ENCODE measurements at regions not wholly inside any gene's neighbourhood (a gene's known extent, or its start where the extent isn't known, plus 50 kb on each side); places are given as distances from the start of the nearest gene placed in this dataset.

DNA sequence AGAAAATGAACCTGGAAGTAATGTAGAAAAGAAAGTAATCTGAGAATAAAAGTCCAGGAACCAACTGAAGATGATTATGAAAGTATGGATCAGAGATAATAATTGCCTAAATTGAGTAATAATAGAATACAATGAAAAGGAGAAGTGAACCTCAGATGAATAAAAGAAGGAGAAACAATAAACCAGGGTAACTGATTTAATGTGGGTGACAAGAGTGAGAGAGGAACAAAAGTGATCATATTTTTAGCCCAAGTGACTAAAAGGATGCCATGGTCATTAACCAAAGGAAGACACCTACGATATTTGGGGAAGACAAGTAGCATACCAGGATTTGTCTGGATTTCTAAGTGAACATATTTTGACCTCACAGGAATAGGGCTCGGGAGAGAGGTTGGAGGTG, 600.6 kb downstream of the RNF144A start:
- no peak for DNase-seq
- peaks cover 0 to 4% (median 0%) of the 10 kb centered on the region in 4 donors for H3K4me1 ChIP-seq
- in situ Hi-C loops (cut with MboI; ENCODE audit: low pct_ligation_motif_present in 1 of 4, low pct_unique_long_range_greater_than_20kb in 1 of 4, low sequenced_read_pairs in 3 of 4) = no loop called here
- H3K27ac ChIP-seq = no peak overlapping the region
- 68 to 83% methylated on average over 2 of the region's 2 CpGs for WGBS, 2 donors (ENCODE audit: low coverage in 1 of 2)
- TF ChIP-seq EP300 (IDR thresholded peaks at IDR 0.05; ENCODE audit: low read depth) (no peak), POLR2A (IDR thresholded peaks at IDR 0.05) (no peak), POLR2AphosphoS5 (IDR thresholded peaks at IDR 0.05) (no peak)
- TF ChIP-seq, protein P1, sequence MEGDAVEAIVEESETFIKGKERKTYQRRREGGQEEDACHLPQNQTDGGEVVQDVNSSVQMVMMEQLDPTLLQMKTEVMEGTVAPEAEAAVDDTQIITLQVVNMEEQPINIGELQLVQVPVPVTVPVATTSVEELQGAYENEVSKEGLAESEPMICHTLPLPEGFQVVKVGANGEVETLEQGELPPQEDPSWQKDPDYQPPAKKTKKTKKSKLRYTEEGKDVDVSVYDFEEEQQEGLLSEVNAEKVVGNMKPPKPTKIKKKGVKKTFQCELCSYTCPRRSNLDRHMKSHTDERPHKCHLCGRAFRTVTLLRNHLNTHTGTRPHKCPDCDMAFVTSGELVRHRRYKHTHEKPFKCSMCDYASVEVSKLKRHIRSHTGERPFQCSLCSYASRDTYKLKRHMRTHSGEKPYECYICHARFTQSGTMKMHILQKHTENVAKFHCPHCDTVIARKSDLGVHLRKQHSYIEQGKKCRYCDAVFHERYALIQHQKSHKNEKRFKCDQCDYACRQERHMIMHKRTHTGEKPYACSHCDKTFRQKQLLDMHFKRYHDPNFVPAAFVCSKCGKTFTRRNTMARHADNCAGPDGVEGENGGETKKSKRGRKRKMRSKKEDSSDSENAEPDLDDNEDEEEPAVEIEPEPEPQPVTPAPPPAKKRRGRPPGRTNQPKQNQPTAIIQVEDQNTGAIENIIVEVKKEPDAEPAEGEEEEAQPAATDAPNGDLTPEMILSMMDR (IDR thresholded peaks at IDR 0.05) = no peak
- H3K27me3 ChIP-seq = no peaks in the 10 kb centered on the region
- no peaks in the 10 kb centered on the region for H3K36me3 ChIP-seq
- H3K9me3 ChIP-seq = no peaks in the 10 kb centered on the region
- no peak overlapping the region for H3K4me3 ChIP-seq
- intact Hi-C loops (cut with DNase I; ENCODE audit: low total_unique reads) = no loop called here

DNA sequence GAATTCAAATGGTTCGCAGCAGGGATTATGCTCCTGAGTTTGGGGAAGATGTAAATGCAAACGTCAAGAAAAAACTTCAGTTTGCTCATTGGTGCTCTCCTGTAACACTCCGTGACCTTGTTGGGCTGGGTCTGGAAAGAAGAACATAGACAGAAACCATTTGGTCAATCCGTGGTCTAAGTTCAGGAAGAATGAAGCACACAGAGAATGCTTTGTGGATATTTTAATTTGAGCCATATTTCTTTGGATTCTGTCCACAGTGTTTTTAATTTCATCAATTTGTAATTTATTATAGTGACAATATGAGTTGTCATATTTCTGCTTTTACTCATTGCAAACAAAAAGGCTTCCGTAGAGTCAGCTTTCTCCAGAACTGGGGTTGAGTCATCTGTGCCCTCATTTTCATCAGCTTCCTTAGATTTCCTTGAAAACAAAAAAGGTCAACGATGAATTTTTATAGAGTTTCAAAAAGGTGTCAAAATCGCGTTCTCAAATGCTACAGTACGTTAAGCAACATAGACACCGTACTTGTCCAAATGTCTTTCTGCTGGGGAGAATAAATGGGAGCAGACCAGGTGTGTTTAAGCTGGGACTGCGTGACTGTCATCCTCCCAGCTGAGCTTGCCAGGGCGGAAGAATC, 606.4 kb downstream of the RNF144A start:
- Histone ChIP-seq H3K27me3 (no peaks in the 10 kb centered on the region), H3K4me3 (no peak overlapping the region), H3K27ac (no peak overlapping the region), H3K4me1 (no peaks in the 10 kb centered on the region), H3K36me3 (no peaks in the 10 kb centered on the region), H3K9me3 (no peaks in the 10 kb centered on the region)
- TF ChIP-seq POLR2AphosphoS5 (IDR thresholded peaks at IDR 0.05) (no peak), EP300 (IDR thresholded peaks at IDR 0.05; ENCODE audit: low read depth) (no peak), POLR2A (IDR thresholded peaks at IDR 0.05) (no peak)
- TF ChIP-seq, protein P1 (IDR thresholded peaks at IDR 0.05) = no peak
- DNase-seq = no peak
- intact Hi-C loops (cut with DNase I; ENCODE audit: low total_unique reads) (no loop called here), in situ Hi-C loops (cut with MboI; ENCODE audit: low pct_ligation_motif_present in 1 of 4, low pct_unique_long_range_greater_than_20kb in 1 of 4, low sequenced_read_pairs in 3 of 4) (no loop called here)
- WGBS, 2 donors (ENCODE audit: low coverage in 1 of 2) = 65 to 77% methylated on average over 12 of the region's 12 CpGs

DNA sequence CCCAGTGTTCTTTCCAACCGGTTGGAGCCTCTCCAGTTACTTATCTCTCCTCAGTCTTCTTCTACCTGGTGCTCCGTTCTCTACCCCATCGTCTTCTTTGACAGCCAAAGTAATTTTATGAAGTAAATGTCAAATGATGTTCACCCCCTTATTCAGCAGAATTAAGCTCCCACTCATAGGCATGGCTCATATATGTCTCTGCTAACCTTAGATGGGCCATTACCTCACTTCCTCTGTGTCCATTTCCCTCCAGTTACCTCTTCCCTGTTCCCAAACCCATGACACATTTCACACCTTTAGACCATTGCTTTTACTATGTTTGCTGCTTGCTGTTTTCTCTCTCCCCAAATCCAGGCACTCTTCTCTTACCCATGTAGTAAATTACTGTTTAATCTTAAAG, 607.0 kb downstream of the RNF144A start:
- WGBS, 2 donors (ENCODE audit: low coverage in 1 of 2) = 53 to 73% methylated on average over 3 of the region's 3 CpGs
- no peak for TF ChIP-seq POLR2AphosphoS5 (IDR thresholded peaks at IDR 0.05)
- TF ChIP-seq, protein P1 (IDR thresholded peaks at IDR 0.05) = no peak
- no peak for TF ChIP-seq EP300 (IDR thresholded peaks at IDR 0.05; ENCODE audit: low read depth)
- no peak for TF ChIP-seq POLR2A (IDR thresholded peaks at IDR 0.05)

DNA sequence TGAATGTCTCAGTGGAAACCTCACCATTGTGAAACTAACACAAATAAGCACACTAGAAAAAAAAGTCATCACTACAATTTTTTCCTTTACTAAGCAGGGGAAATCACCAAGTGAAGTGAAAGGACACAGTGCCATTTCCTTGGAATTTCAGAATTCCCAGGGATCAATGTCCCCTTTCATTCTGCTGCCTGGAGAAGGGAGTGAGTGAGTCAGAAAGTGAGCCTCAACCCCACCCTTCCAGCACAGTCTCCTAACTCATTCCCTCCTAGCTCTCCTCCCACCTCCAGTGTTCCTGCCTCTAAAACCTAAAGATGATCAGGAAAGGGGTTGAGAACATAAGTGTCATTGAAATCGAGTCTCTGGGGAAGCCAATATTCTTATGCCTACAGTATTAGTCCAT, 608.5 kb downstream of the RNF144A start:
- H3K36me3 ChIP-seq = no peaks in the 10 kb centered on the region
- no peak for DNase-seq
- 77% methylated on average over 1 of the region's 1 CpG; no CpG with 5 or more reads in 1 of the 2 donors for WGBS, 2 donors (ENCODE audit: low coverage in 1 of 2)
- in situ Hi-C loops (cut with MboI; ENCODE audit: low pct_ligation_motif_present in 1 of 4, low pct_unique_long_range_greater_than_20kb in 1 of 4, low sequenced_read_pairs in 3 of 4) = no loop called here
- no peak overlapping the region for H3K27ac ChIP-seq
- H3K9me3 ChIP-seq = peaks cover 0 to 2% of the 10 kb centered on the region in 2 donors
- H3K4me1 ChIP-seq = no peaks in the 10 kb centered on the region
- no peaks in the 10 kb centered on the region for H3K27me3 ChIP-seq
- TF ChIP-seq, protein P1 (IDR thresholded peaks at IDR 0.05) = no peak
- TF ChIP-seq POLR2AphosphoS5 (IDR thresholded peaks at IDR 0.05) (no peak), POLR2A (IDR thresholded peaks at IDR 0.05) (no peak), EP300 (IDR thresholded peaks at IDR 0.05; ENCODE audit: low read depth) (no peak)
- H3K4me3 ChIP-seq = no peak overlapping the region
- intact Hi-C loops (cut with DNase I; ENCODE audit: low total_unique reads) = no loop called here

More for the DNA sequence above, 607.0 kb downstream of the RNF144A start:
- no peaks in the 10 kb centered on the region for H3K36me3 ChIP-seq
- no peak for DNase-seq
- H3K4me1 ChIP-seq = no peaks in the 10 kb centered on the region
- in situ Hi-C loops (cut with MboI; ENCODE audit: low pct_ligation_motif_present in 1 of 4, low pct_unique_long_range_greater_than_20kb in 1 of 4, low sequenced_read_pairs in 3 of 4) (no loop called here), intact Hi-C loops (cut with DNase I; ENCODE audit: low total_unique reads) (no loop called here)
- no peak overlapping the region for H3K27ac ChIP-seq
- H3K9me3 ChIP-seq = no peaks in the 10 kb centered on the region
- no peak overlapping the region for H3K4me3 ChIP-seq
- no peaks in the 10 kb centered on the region for H3K27me3 ChIP-seq
